ENCODE measurements at regions not wholly inside any gene's neighbourhood (a gene's known extent, or its start where the extent isn't known, plus 50 kb on each side); places are given as distances from the start of the nearest gene placed in this dataset.

- no peak for TF ChIP-seq EZH2 (IDR thresholded peaks at IDR 0.05; ENCODE audit: insufficient read depth, poor library complexity, severe bottlenecking)
- TF ChIP-seq EZH2phosphoT487 (IDR thresholded peaks at IDR 0.05; ENCODE audit: insufficient read depth, low read depth): no peak
These were observed 597.0 kb downstream of the PSAT1 start for GRCh38 chr9:78893774-78894401.

Data from GM23248 (cell line).